Astrocyte (in vitro differentiated cells and primary cell): ENCODE measurements at regions not wholly inside any gene's neighbourhood (a gene's known extent, or its start where the extent isn't known, plus 50 kb on each side); places are given as distances from the start of the nearest gene placed in this dataset.

Experiments used
- DNase-seq: peaks from one replicate; pipeline ENCODE4 v3.0.0-alpha.2; 2010; ENCODE audit warnings: low read depth
- FAIRE-seq: peaks from 2 replicates; lab custom pipeline; 2011; peaks lifted over from hg19 to GRCh38; lab: Jason Lieb, UNC
- H2AFZ ChIP-seq: 2 replicates; pipeline ENCODE4 v1.6.0; 2012; ENCODE audit warnings: low read depth, low read length, inconsistent platforms
- H3K27ac ChIP-seq: 2 replicates; pipeline ENCODE4 v1.5.1; 2011; ENCODE audit warnings: low read depth, low read length, inconsistent platforms
- H3K27me3 ChIP-seq: 2 replicates; pipeline ENCODE4 v1.6.0; 2011; ENCODE audit warnings: low read length, inconsistent platforms; ENCODE audit not compliant: insufficient read depth
- H3K36me3 ChIP-seq: 2 replicates; pipeline ENCODE4 v1.5.1; 2011; ENCODE audit warnings: low read length, inconsistent platforms; ENCODE audit not compliant: insufficient read depth
- H3K4me1 ChIP-seq: 2 replicates; pipeline ENCODE4 v1.5.1; 2011; ENCODE audit warnings: low read length, inconsistent platforms; ENCODE audit not compliant: insufficient read depth
- H3K4me2 ChIP-seq: 2 replicates; pipeline ENCODE4 v1.6.0; 2012; ENCODE audit warnings: low read length, inconsistent platforms
- H3K4me3 ChIP-seq: 2 replicates; pipeline ENCODE4 v1.5.1; 2011; ENCODE audit warnings: low read depth, mild to moderate bottlenecking, low read length, inconsistent platforms; ENCODE audit not compliant: insufficient read depth
- H3K79me2 ChIP-seq: 2 replicates; pipeline ENCODE4 v1.6.0; 2012; ENCODE audit warnings: mild to moderate bottlenecking, low read length, inconsistent platforms; ENCODE audit not compliant: insufficient read depth
- H3K9ac ChIP-seq: 2 replicates; pipeline ENCODE4 v1.6.0; 2012; ENCODE audit warnings: mild to moderate bottlenecking, low read length, inconsistent platforms
- H3K9me3 ChIP-seq: 2 replicates; pipeline ENCODE4 v1.5.1; 2012; ENCODE audit warnings: low read depth, mild to moderate bottlenecking, low read length, inconsistent platforms; ENCODE audit not compliant: insufficient read depth
- H4K20me1 ChIP-seq: 2 replicates; pipeline ENCODE4 v1.6.0; 2012; ENCODE audit warnings: low read length, inconsistent platforms; ENCODE audit not compliant: insufficient read depth
- H3K27ac Mint-ChIP-seq: one replicate; pipeline ENCODE4 v1.8.0; 2021; ENCODE audit warnings: mild to moderate bottlenecking, mixed read lengths; ENCODE audit not compliant: unreplicated experiment
- H3K27me3 Mint-ChIP-seq: one replicate; pipeline ENCODE4 v1.8.0; 2021; ENCODE audit warnings: low read depth, mixed read lengths; ENCODE audit not compliant: unreplicated experiment
- H3K36me3 Mint-ChIP-seq: one replicate; pipeline ENCODE4 v1.8.0; 2021; ENCODE audit warnings: low read depth, mixed read lengths; ENCODE audit not compliant: unreplicated experiment
- H3K4me1 Mint-ChIP-seq: one replicate; pipeline ENCODE4 v1.8.0; 2021; ENCODE audit warnings: low read depth, mixed read lengths; ENCODE audit not compliant: unreplicated experiment
- H3K4me3 Mint-ChIP-seq: one replicate; pipeline ENCODE4 v1.8.0; 2021; ENCODE audit warnings: mild to moderate bottlenecking, moderate library complexity, mixed read lengths; ENCODE audit not compliant: unreplicated experiment
- H3K9me3 Mint-ChIP-seq: one replicate; pipeline ENCODE4 v1.8.0; 2021; ENCODE audit warnings: mild to moderate bottlenecking, mixed read lengths; ENCODE audit not compliant: unreplicated experiment
- CTCF ChIP-seq: IDR thresholded peaks from 2 replicates; pipeline ENCODE4 v1.5.1; 2011; ENCODE audit warnings: low read depth, mild to moderate bottlenecking, inconsistent platforms, low read length, moderate library complexity; ENCODE audit not compliant: insufficient read depth
- EZH2 ChIP-seq: IDR thresholded peaks from 2 replicates; pipeline ENCODE4 v1.6.1; 2012; ENCODE audit warnings: mild to moderate bottlenecking, low read length, inconsistent platforms; ENCODE audit not compliant: insufficient read depth

- Mint-ChIP-seq H3K27me3 (peaks cover 14% of the 10 kb centered on the region), H3K4me3 (no peak overlapping the region), H3K9me3 (no peaks in the 10 kb centered on the region), H3K27ac (no peak overlapping the region), H3K4me1 (no peaks in the 10 kb centered on the region), H3K36me3 (no peaks in the 10 kb centered on the region)
- DNase-seq: no peak
- H3K9me3 ChIP-seq: peaks cover 7% of the 10 kb centered on the region
- no peak for TF ChIP-seq EZH2
- no peak for TF ChIP-seq CTCF
- H2AFZ ChIP-seq: no peak overlapping the region
- H3K79me2 ChIP-seq: no peaks in the 10 kb centered on the region
- FAIRE-seq: no peak
- no peak overlapping the region for H3K4me3 ChIP-seq
- H3K9ac ChIP-seq: no peak overlapping the region
- no peaks in the 10 kb centered on the region for H3K27me3 ChIP-seq
- no peak overlapping the region for H3K27ac ChIP-seq
- H4K20me1 ChIP-seq: no peaks in the 10 kb centered on the region
- no peak overlapping the region for H3K4me2 ChIP-seq
- H3K36me3 ChIP-seq: no peaks in the 10 kb centered on the region
- H3K4me1 ChIP-seq: no peaks in the 10 kb centered on the region
Observed at GRCh38 chr16:6510261-6510660, 822.4 kb upstream of the RBFOX1 start.

GRCh38 chr16:6499413-6499812 is 833.2 kb upstream of the RBFOX1 start:
- no peak overlapping the region for H3K9ac ChIP-seq
- no peaks in the 10 kb centered on the region for H3K36me3 ChIP-seq
- H3K27me3 ChIP-seq: no peaks in the 10 kb centered on the region
- H4K20me1 ChIP-seq: no peaks in the 10 kb centered on the region
- H3K79me2 ChIP-seq: no peaks in the 10 kb centered on the region
- TF ChIP-seq EZH2 (no peak), CTCF (no peak)
- no peak overlapping the region for H2AFZ ChIP-seq
- DNase-seq (no peak), FAIRE-seq (no peak)
- Mint-ChIP-seq H3K27ac (no peak overlapping the region), H3K4me1 (no peaks in the 10 kb centered on the region), H3K36me3 (no peaks in the 10 kb centered on the region), H3K9me3 (no peaks in the 10 kb centered on the region), H3K4me3 (no peak overlapping the region), H3K27me3 (peaks cover 2% of the 10 kb centered on the region)
- H3K27ac ChIP-seq: no peak overlapping the region
- no peaks in the 10 kb centered on the region for H3K4me1 ChIP-seq
- no peak overlapping the region for H3K4me2 ChIP-seq
- no peak overlapping the region for H3K4me3 ChIP-seq
- peaks cover 6% of the 10 kb centered on the region for H3K9me3 ChIP-seq

- Histone ChIP-seq H3K36me3 (no peaks in the 10 kb centered on the region), H3K9me3 (peaks cover 6% of the 10 kb centered on the region), H3K9ac (no peak overlapping the region), H3K79me2 (no peaks in the 10 kb centered on the region), H3K4me2 (no peak overlapping the region), H2AFZ (no peak overlapping the region), H3K27me3 (no peaks in the 10 kb centered on the region), H3K4me1 (no peaks in the 10 kb centered on the region), H3K27ac (no peak overlapping the region), H3K4me3 (no peak overlapping the region), H4K20me1 (no peaks in the 10 kb centered on the region)
- DNase-seq (no peak), FAIRE-seq (no peak)
- H3K36me3 Mint-ChIP-seq: no peaks in the 10 kb centered on the region
- no peaks in the 10 kb centered on the region for H3K4me1 Mint-ChIP-seq
- no peak for TF ChIP-seq EZH2
- H3K27ac Mint-ChIP-seq: no peak overlapping the region
- H3K9me3 Mint-ChIP-seq: no peaks in the 10 kb centered on the region
- no peak overlapping the region for H3K4me3 Mint-ChIP-seq
- H3K27me3 Mint-ChIP-seq: peaks cover 2% of the 10 kb centered on the region
Observed at GRCh38 chr16:6498858-6499257, 833.8 kb upstream of the RBFOX1 start.
